Heart left ventricle (tissue), 16 donors: ENCODE measurements at regions not wholly inside any gene's neighbourhood (a gene's known extent, or its start where the extent isn't known, plus 50 kb on each side); places are given as distances from the start of the nearest gene placed in this dataset.

Source experiments
- ATAC-seq, 4 donors: fragments of 200-7000 bp; cut with Tn5 transposase; one replicate each; pipeline ENCODE4 v1.9.1; 2020 to 2022; ENCODE audit warnings: moderate library complexity in 4 of 4, mild to moderate bottlenecking in 3 of 4, moderate number of reproducible peaks in 1 of 4
- DNase-seq, 5 donors: peaks; one replicate each; pipeline ENCODE4 v3.0.0-alpha.2; 2020
- H3K27ac ChIP-seq, 12 donors: fragments of 200-600 bp; sonication (generic) in 4 of 12; one replicate each; pipeline versions ENCODE4 v1.5.0 to v1.8.0; 2016 to 2022; ENCODE audit warnings: mild to moderate bottlenecking in 2 of 12
- H3K27me3 ChIP-seq, 9 donors: fragments of 200-600 bp; sonication (generic) in 2 of 9; one replicate each; pipeline versions ENCODE4 v1.5.1 to v1.8.0; 2016 to 2022; ENCODE audit warnings: mild to moderate bottlenecking in 3 of 9
- H3K36me3 ChIP-seq, 9 donors: fragments of 200-600 bp; sonication (generic) in 2 of 9; one replicate each; pipeline versions ENCODE4 v1.5.0 to v1.8.0; 2018 to 2022; ENCODE audit warnings: mild to moderate bottlenecking in 2 of 9
- H3K4me1 ChIP-seq, 12 donors: fragments of 200-600 bp; sonication (generic) in 4 of 12; one replicate each; pipeline versions ENCODE4 v1.5.0 to v1.8.0; 2016 to 2022; ENCODE audit warnings: mild to moderate bottlenecking in 3 of 12
- H3K4me3 ChIP-seq, 12 donors: fragments of 200-600 bp; sonication (generic) in 4 of 12; one replicate each; pipeline versions ENCODE4 v1.5.0 to v1.8.0; 2017 to 2022; ENCODE audit warnings: mild to moderate bottlenecking in 9 of 12, moderate library complexity in 4 of 12
- H3K9me3 ChIP-seq, 12 donors: fragments of 200-600 bp; sonication (generic) in 4 of 12; one replicate each; pipeline versions ENCODE4 v1.5.0 to v1.8.0; 2016 to 2022; ENCODE audit warnings: mild to moderate bottlenecking in 1 of 12
- POLR2A ChIP-seq, 2 donors: fragments of 450-650 bp; IDR thresholded peaks; one replicate each; pipeline ENCODE4 v1.6.1; 2017; ENCODE audit warnings: antibody characterized with exemption in 2 of 2, mild to moderate bottlenecking in 2 of 2, moderate library complexity in 2 of 2
- WGBS, 4 donors: extraction: QIAGEN DNeasy Blood & Tissue Kit in 2 of 4; methylation state at CpG; one replicate each; pipeline versions ENCODE4 v1.1.5 to v1.1.7; 2013 to 2018; 5-methylcytosine and 5-hydroxymethylcytosine counted together
- intact Hi-C, 10 donors: fragments of 100-400 bp; cut with DNase I; formaldehyde crosslinking; loops; one replicate each; pipeline versions ENCODE4 v1.11.1 to v1.14.2; 2022
- TF ChIP-seq, protein P1 (sequence below), 12 donors: fragments of 200-600 bp; sonication (generic) in 4 of 12; IDR thresholded peaks; one replicate each; pipeline versions ENCODE4 v1.5.0 to v1.8.0; 2018 to 2022; ENCODE audit warnings: antibody characterized with exemption in 12 of 12, mild to moderate bottlenecking in 5 of 12
- donor health status: ischemic (EF 13 %, LVEDD 7.1; RV severe dilation, severe dysfunction).
- donor health status: healthy with polysubstance abuse.
- donor health status: DM: no; HTN: yes; CAD: no.
- donor health status: DM: no; HTN: no; CAD: no.
- donor health status: ischemic (EF 25% LVEDD 6.9; RV normal size, moderate dysfunction).
- donor health status: ischemic (EF 25% LVEDD 5.7; RV mildly dilated, moderate dysfunction).
- donor health status: healthy.
- donor health status: DM: yes; HTN: yes; CAD: no.
- donor health status: ischemic (EF 35%, LVEDD 5.7; RV mildly dilated, moderate dysfunction).
- donor health status: nonischemic (EF 11% LVEDD 7.7; RV severe dilation, severe dysfunction).
- donor health status: DM: yes; HTN: yes; CAD: no.
- donor health status: PGD.
- donor health status: ischemic (EF 29% LVEDD 5.4; RV normal size, mild dysfunction).
- donor health status: nonischemic (EF 23%, LVEDD 6.1; RV moderate dilation, normal function).

GRCh38 chr13:63167699-63168337 is 1752.2 kb upstream of the PCDH20 start:
- H3K27ac ChIP-seq = no peak overlapping the region
- ATAC-seq (no peak), DNase-seq (no peak)
- WGBS, 4 donors = 60 to 74% (median 71%) methylated on average over 7 of the region's 7 CpGs
- no peaks in the 10 kb centered on the region for H3K9me3 ChIP-seq
- H3K27me3 ChIP-seq = no peaks in the 10 kb centered on the region
- intact Hi-C loops = no loop called here
- no peaks in the 10 kb centered on the region for H3K36me3 ChIP-seq
- no peaks in the 10 kb centered on the region for H3K4me1 ChIP-seq
- no peak overlapping the region for H3K4me3 ChIP-seq
- no peak for TF ChIP-seq POLR2A (IDR thresholded peaks at IDR 0.05)

- Histone ChIP-seq H3K27me3 (no peaks in the 10 kb centered on the region), H3K27ac (no peak overlapping the region), H3K4me3 (no peak overlapping the region), H3K36me3 (no peaks in the 10 kb centered on the region), H3K4me1 (no peaks in the 10 kb centered on the region), H3K9me3 (no peaks in the 10 kb centered on the region)
- intact Hi-C loops = no loop called here
- no peak for ATAC-seq
- WGBS, 4 donors = 78 to 86% (median 83%) methylated on average over 4 of the region's 4 CpGs
- no peak for DNase-seq
- TF ChIP-seq POLR2A (IDR thresholded peaks at IDR 0.05) = no peak
- TF ChIP-seq, protein P1, sequence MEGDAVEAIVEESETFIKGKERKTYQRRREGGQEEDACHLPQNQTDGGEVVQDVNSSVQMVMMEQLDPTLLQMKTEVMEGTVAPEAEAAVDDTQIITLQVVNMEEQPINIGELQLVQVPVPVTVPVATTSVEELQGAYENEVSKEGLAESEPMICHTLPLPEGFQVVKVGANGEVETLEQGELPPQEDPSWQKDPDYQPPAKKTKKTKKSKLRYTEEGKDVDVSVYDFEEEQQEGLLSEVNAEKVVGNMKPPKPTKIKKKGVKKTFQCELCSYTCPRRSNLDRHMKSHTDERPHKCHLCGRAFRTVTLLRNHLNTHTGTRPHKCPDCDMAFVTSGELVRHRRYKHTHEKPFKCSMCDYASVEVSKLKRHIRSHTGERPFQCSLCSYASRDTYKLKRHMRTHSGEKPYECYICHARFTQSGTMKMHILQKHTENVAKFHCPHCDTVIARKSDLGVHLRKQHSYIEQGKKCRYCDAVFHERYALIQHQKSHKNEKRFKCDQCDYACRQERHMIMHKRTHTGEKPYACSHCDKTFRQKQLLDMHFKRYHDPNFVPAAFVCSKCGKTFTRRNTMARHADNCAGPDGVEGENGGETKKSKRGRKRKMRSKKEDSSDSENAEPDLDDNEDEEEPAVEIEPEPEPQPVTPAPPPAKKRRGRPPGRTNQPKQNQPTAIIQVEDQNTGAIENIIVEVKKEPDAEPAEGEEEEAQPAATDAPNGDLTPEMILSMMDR (IDR thresholded peaks at IDR 0.05) = no peak
These were observed 1750.7 kb upstream of the PCDH20 start for GRCh38 chr13:63166345-63166744.

DNA sequence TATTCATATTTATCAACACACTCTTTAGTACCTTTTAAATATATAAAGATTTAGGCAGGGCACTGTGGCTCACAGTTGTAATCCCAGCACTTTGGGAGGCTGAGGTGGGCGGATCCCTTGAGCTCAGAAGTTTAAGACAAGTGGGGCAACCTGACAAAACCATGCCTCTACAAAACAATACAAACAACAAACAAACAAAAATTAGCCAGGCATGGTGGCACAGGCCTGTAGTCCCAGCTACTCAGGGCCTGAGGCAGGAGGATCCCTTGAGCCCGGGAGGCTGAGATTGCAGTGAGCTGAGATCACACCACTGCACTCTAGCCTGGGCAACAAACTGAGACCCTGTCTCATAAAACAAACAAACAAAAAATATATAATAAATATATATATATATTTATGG is 1748.3 kb upstream of the PCDH20 start:
- H3K27ac ChIP-seq = no peak overlapping the region
- 71 to 83% (median 79%) methylated on average over 2 of the region's 2 CpGs for WGBS, 4 donors
- ATAC-seq (no peak), DNase-seq (no peak)
- intact Hi-C loops = no loop called here
- no peaks in the 10 kb centered on the region for H3K27me3 ChIP-seq
- H3K9me3 ChIP-seq = no peaks in the 10 kb centered on the region
- H3K36me3 ChIP-seq = no peaks in the 10 kb centered on the region
- no peak overlapping the region for H3K4me3 ChIP-seq
- TF ChIP-seq, protein P1 (IDR thresholded peaks at IDR 0.05) = no peak
- no peak for TF ChIP-seq POLR2A (IDR thresholded peaks at IDR 0.05)
- no peaks in the 10 kb centered on the region for H3K4me1 ChIP-seq

GRCh38 chr13:63161219-63161618 is 1745.6 kb upstream of the PCDH20 start:
- WGBS, 4 donors = 80 to 89% (median 84%) methylated on average over 1 of the region's 1 CpG
- intact Hi-C loops = no loop called here
- ATAC-seq = no peak

More at GRCh38 chr13:63161219-63161618, 1745.6 kb upstream of the PCDH20 start:
- no peak for TF ChIP-seq POLR2A (IDR thresholded peaks at IDR 0.05)
- TF ChIP-seq, protein P1 (IDR thresholded peaks at IDR 0.05) = no peak
- Histone ChIP-seq H3K27ac (no peak overlapping the region), H3K9me3 (no peaks in the 10 kb centered on the region), H3K4me1 (no peaks in the 10 kb centered on the region), H3K27me3 (no peaks in the 10 kb centered on the region), H3K36me3 (no peaks in the 10 kb centered on the region), H3K4me3 (no peak overlapping the region)
- no peak for DNase-seq
